ENCODE measurements at regions not wholly inside any gene's neighbourhood (a gene's known extent, or its start where the extent isn't known, plus 50 kb on each side); places are given as distances from the start of the nearest gene placed in this dataset.

- TF ChIP-seq CTCF (conservative IDR thresholded peaks at IDR 0.05 in 1 of 2, IDR thresholded peaks at IDR 0.05 in 1 of 2; ENCODE audit: extremely low read depth in 1 of 2, insufficient read depth in 1 of 2, low read depth in 1 of 2, low read length in 2 of 2) = no peak
- TF ChIP-seq EZH2 (IDR thresholded peaks at IDR 0.05; ENCODE audit: borderline replicate concordance, low read length) = no peak
These were observed 150.4 kb upstream of the TMEM132C start for GRCh38 chr12:128116537-128116936.

Measured in mammary epithelial cell (primary cell).